ENCODE measurements at regions not wholly inside any gene's neighbourhood (a gene's known extent, or its start where the extent isn't known, plus 50 kb on each side); places are given as distances from the start of the nearest gene placed in this dataset.
"Not testable (repeated sequence)": the region's sequence is repeated elsewhere in the genome, so short reads cannot be mapped to it uniquely, and the experiment has no call there.

- Histone ChIP-seq H3K27ac (no peak overlapping the region), H3K4me3 (no peak overlapping the region)
These were observed 329.8 kb upstream of the SFSWAP start for GRCh38 chr12:131380965-131381705.

DNA sequence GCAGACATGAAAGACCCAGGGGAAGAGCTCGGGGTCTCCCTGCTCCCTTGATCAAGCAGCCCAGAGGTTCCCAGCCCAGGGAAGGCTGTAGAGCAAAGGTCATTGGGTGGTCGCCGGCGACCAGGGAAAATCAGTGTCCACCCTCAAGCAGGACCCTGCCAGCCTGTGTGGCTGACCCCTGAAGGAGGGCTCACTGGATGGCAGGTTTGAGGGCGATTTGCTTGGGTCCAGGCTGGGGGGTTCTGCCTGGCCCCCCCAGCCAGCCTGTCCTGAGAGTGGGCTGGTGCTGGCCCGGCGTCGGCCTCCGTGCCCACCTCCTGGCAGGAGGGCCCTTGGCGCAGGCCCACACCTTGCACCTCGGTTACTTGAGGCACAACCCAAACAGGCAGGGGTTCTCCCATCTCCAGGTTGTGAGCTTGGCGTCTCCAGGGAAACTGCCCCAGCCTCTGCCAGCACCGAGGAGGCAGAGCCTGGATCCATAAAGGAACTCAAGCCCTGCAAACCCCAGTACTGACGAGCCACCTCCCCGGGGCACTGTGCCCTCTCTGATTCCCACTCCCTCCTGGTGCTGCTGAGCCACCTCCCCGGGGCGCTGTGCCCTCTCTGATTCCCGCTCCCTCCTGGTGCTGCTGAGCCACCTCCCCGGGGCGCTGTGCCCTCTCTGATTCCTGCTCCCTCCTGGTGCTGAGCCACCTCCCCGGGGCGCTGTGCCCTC lies 329.0 kb upstream of the SFSWAP start:
- Histone ChIP-seq H3K4me3 (no peak overlapping the region), H3K27ac (no peak overlapping the region)

DNA sequence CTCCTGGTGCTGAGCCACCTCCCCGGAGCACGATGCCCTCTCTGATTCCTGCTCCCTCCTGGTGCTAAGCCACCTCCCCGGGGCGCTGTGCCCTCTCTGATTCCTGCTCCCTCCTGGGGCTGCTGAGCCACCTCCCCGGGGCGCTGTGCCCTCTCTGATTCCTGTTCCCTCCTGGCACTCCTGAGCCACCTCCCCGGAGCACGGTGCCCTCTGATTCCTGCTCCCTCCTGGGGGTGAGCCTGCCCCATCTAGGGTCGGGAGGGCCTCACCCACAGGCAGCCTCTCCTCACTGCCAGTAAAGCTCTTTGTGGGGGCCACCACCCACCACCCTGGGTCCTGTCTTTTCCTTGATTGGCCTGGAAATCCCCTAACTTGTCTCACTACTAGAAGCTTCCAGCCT lies 327.6 kb upstream of the SFSWAP start:
- Histone ChIP-seq H3K27ac (no peak overlapping the region), H3K4me3 (no peak overlapping the region)

- H3K4me3 ChIP-seq = no peak overlapping the region
- no peak overlapping the region for H3K27ac ChIP-seq
These were observed 326.9 kb upstream of the SFSWAP start for GRCh38 chr12:131383741-131384543.

DNA sequence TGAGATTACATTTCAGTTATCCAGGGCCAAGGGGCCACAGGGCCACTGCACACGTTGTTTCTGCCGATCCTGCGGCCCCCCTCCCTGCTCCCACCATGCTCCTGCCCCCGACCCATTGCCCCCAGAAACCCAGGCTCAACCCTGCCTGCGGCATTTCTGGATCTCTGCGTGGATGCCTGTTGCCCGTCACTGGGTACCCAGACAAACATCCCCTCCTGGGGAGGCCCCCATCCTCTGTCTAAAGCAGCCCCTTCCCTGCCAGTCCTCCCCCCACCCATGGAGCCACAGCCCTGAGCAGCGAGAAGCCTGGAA lies 326.4 kb upstream of the SFSWAP start:
- H3K4me3 ChIP-seq = no peak overlapping the region
- no peak overlapping the region for H3K27ac ChIP-seq

DNA sequence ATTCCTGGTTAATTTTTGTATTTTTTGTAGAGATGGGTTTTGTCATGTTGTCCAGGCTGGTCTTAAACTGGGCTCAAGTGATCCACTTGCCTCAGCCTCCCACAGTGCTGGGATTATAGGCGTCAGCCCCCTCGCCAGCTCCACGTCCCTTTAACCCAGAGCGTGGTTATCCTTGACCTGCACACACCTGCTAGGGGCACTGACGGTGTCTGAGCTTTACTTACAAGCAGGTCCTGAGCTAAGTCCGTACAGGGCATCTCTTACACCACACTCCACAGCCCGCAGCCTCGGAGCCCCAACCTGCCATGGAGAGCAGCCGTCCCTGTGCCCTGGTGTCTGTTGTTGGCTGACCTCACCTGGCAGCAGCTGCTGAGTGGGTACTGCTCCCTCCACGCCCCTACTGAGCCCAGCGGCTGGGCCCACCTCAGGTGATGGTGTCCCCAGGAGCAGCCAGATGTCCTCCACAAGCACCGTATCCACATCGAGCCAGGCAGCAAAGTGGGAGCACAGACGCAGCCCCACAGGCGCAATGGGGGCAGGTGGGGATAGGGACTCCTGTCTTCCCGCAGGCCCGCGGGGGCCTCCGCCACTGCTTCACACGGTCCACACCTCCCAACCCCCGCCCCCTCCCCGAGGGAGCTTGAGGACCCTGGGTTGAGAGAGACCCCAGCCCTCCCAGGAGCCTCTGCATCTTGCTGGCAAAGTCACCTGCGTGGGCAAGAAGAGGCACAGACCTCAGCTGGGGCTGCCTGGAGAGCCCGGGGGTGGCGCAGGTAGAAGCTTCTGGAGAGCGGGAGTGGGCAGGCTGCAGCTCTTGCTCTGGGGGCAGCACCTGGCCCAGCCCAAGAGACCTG lies 325.4 kb upstream of the SFSWAP start:
- H3K27ac ChIP-seq = no peak overlapping the region

GRCh38 chr12:131386167-131386521 lies 324.7 kb upstream of the SFSWAP start:
- Histone ChIP-seq H3K4me3 (no peak overlapping the region), H3K27ac (no peak overlapping the region)

More for the DNA sequence above, 325.4 kb upstream of the SFSWAP start:
- H3K4me3 ChIP-seq = no peak overlapping the region

DNA sequence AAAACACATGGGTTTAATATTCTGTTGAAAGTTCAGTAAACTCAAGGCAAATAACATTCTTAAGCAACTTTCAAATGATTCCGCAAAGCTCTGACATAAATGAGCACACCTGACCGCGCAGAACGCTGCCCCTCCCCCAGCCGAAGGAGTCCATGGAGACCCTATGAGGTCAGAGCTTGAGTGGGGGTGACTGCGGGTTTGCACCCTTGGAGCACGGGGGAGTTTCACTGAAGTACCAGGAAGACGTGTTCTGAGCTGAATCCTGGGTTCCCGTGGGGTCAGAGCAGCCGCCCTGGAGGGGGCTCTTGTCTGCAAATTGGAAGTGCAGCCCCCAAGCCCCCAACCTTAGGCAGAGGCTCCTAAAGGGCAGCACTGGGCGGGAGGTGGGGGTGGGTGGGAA lies 324.1 kb upstream of the SFSWAP start:
- no peak overlapping the region for H3K27ac ChIP-seq

DNA sequence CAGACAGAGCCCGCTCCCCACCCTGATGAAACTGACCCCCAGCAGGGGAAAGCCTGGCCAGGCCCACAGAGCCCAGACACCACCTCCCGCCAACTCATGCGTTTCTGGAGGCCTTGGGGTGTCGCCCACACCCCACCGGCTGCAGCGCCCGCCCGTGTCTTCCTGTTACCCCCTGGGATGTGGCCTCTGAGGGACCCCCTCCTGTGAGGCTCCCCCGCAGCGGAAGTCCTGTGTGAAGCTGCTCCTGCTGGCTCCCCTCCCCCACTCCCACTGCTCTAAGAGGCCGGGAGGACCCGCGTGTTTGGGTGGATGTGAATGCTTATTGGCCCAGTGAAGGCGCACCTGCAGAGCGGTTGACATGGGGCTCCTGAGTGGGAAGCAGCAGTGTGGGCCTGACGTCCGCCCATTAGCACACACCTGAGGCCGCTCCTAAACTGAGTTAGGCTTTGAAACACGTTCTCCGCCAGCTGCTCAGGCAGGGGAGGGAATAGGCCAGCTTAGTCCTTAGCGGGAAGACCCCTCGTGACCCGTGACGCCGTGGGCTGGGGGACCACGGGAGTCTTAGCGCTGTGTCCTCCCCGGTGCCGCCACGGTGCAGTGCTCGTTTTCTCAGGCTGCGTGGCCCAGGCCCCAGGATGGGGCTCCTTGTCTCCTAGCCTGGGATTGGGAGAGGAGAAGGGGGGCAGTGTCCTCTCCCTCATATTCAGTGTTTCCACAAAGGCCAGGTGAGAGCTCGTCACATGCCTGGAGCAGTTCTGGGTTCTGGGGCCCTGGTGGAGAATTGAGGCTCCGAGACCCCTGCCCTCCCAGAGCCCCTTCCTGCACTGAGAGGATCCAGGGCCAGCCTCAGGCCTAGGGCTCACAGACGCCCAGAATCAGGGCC lies 323.4 kb upstream of the SFSWAP start:
- Histone ChIP-seq H3K4me3 (no peak overlapping the region), H3K27ac (no peak overlapping the region)

More for the DNA sequence above, 324.1 kb upstream of the SFSWAP start:
- no peak overlapping the region for H3K4me3 ChIP-seq

GRCh38 chr12:131388164-131389053 lies 322.5 kb upstream of the SFSWAP start:
- not testable (repeated sequence) for H3K27ac ChIP-seq, H3K4me3 ChIP-seq

- Histone ChIP-seq H3K4me3 (no peak overlapping the region), H3K27ac (no peak overlapping the region)
These were observed 321.6 kb upstream of the SFSWAP start for GRCh38 chr12:131389054-131390013.

DNA sequence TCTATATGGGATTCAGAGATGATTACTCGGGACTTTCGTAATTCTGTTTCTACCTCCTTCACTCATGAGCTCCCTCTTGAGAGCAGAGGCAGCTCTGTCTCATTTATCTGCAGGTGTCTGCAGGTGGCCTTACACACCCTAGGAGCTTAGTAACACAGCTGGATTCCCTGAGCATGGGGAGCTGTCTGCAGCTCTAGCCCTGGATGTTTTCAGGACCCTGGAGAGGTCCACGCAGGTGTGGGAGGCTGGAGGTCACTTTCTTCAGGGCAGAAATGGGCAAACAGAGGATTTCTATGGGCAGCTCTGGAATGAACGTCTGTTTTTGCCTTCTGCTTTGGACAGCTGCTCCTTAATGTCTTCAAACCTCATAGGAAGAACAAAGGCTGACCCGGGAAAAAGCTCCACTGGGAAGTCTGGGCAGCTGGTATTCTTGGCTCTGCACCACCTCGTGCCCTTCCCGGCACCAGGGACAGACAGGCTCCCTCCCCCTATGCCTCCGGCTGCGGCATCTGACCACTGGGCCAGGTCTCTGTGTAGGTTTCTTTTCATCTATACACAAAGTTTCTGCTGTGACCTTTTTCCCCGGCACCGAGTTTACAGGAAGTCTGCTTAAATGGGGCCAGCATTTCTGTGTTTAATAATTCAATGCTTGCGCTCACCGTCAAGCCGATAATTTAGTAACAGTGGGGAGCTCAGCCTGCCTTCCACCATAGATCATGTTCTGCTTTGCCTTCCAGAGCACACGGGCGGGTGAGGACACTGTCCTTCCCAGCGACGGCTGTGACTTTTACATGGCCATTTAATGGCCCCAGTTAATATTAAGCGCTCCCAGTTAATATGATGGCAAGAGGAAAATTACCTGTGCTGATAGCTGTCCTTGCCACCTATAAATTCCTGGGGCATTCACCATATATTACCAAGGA lies 320.2 kb upstream of the SFSWAP start:
- no peak overlapping the region for H3K4me3 ChIP-seq
- no peak overlapping the region for H3K27ac ChIP-seq

GRCh38 chr12:131391399-131391798 lies 319.5 kb upstream of the SFSWAP start:
- Histone ChIP-seq H3K4me3 (no peak overlapping the region), H3K27ac (no peak overlapping the region)

GRCh38 chr12:131394752-131395151 lies 316.1 kb upstream of the SFSWAP start:
- not testable (repeated sequence) for H3K27ac ChIP-seq, H3K4me3 ChIP-seq

DNA sequence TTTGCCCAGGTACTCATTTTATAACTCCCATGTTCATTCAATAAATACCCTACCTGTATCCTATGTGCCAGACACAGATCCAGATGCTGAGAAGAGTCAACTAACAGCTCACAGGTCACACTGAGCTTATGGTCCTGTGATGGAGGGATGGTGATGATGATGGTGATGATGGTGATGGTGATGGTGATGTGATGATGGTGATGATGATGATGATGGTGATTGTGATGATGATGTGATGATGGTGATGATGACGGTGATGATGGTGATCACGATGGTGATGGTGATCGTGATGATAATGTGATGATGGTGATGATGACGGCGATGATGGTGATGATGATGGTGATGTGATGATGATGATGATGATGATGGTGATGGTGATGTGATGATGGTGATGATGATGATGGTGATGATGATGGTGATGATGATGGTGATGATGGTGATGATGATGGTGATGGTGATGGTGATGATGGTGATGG lies 315.6 kb upstream of the SFSWAP start:
- not testable (repeated sequence) for H3K27ac ChIP-seq, H3K4me3 ChIP-seq

All from skin epidermis (tissue), 12 donors.